ENCODE measurements at regions not wholly inside any gene's neighbourhood (a gene's known extent, or its start where the extent isn't known, plus 50 kb on each side); places are given as distances from the start of the nearest gene placed in this dataset.

DNA sequence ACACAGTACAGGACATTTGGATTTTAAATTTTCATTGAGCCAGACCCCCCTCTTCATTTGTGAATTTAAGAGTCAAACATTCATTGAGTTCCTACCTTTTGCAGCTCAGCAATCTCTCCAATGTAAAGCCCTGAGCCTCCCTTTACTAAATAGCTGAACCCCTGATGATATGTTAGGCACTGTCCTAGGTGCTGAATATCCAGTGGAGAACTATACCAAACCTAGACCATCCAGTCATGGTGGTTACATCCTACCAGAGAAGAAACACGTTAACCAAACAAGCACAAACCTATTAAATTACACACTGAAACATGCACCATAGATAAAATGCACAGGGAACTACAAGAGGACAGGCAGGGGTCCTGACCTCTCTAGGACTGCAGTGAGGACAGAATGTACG is 1585.3 kb upstream of the TMEM132C start:
- no peak overlapping the region for H3K4me3 Mint-ChIP-seq (ENCODE audit: low read depth, unreplicated experiment)
- no peaks in the 10 kb centered on the region for H3K27me3 Mint-ChIP-seq (ENCODE audit: unreplicated experiment)
- CTCF ChIA-PET = no interaction called here
- intact Hi-C loops (cut with micrococcal nuclease; ENCODE audit: unreplicated experiment) = no loop called here
- no TSS peak for BruUV-seq (replicated peaks)
- H3K4me1 Mint-ChIP-seq (ENCODE audit: low read depth, unreplicated experiment) = peaks cover under 1% of the 10 kb centered on the region
- no peak for TF ChIP-seq CTCF (IDR thresholded peaks at IDR 0.05; ENCODE audit: unreplicated experiment)
- DNase-seq = no peak
- H3K9me3 Mint-ChIP-seq (ENCODE audit: low read depth, unreplicated experiment) = peaks cover 13% of the 10 kb centered on the region
- H3K36me3 Mint-ChIP-seq (ENCODE audit: insufficient read depth, unreplicated experiment) = no peaks in the 10 kb centered on the region
- no peak overlapping the region for H3K27ac Mint-ChIP-seq (ENCODE audit: unreplicated experiment)

- Mint-ChIP-seq H3K36me3 (ENCODE audit: insufficient read depth, unreplicated experiment) (no peaks in the 10 kb centered on the region), H3K4me3 (ENCODE audit: low read depth, unreplicated experiment) (no peak overlapping the region), H3K27ac (ENCODE audit: unreplicated experiment) (no peak overlapping the region), H3K27me3 (ENCODE audit: unreplicated experiment) (no peaks in the 10 kb centered on the region), H3K9me3 (ENCODE audit: low read depth, unreplicated experiment) (peaks cover 16% of the 10 kb centered on the region), H3K4me1 (ENCODE audit: low read depth, unreplicated experiment) (no peaks in the 10 kb centered on the region)
- no peak for DNase-seq
- no peak for TF ChIP-seq CTCF (IDR thresholded peaks at IDR 0.05; ENCODE audit: unreplicated experiment)
- CTCF ChIA-PET = no interaction called here
- intact Hi-C loops (cut with micrococcal nuclease; ENCODE audit: unreplicated experiment) = no loop called here
- no TSS peak for BruUV-seq (replicated peaks)
These were observed 1582.3 kb upstream of the TMEM132C start for GRCh38 chr12:126684703-126685102.

GRCh38 chr12:126685636-126686035 is 1581.3 kb upstream of the TMEM132C start:
- H3K4me3 Mint-ChIP-seq (ENCODE audit: low read depth, unreplicated experiment) = no peak overlapping the region

GRCh38 chr12:126688556-126688955 is 1578.4 kb upstream of the TMEM132C start:
- H3K9me3 Mint-ChIP-seq (ENCODE audit: low read depth, unreplicated experiment) = peaks cover 11% of the 10 kb centered on the region
- no peak for DNase-seq
- H3K4me1 Mint-ChIP-seq (ENCODE audit: low read depth, unreplicated experiment) = no peaks in the 10 kb centered on the region
- H3K27ac Mint-ChIP-seq (ENCODE audit: unreplicated experiment) = no peak overlapping the region
- no TSS peak for BruUV-seq (replicated peaks)
- H3K4me3 Mint-ChIP-seq (ENCODE audit: low read depth, unreplicated experiment) = no peak overlapping the region
- CTCF ChIA-PET = no interaction called here
- H3K27me3 Mint-ChIP-seq (ENCODE audit: unreplicated experiment) = no peaks in the 10 kb centered on the region
- intact Hi-C loops (cut with micrococcal nuclease; ENCODE audit: unreplicated experiment) = no loop called here
- H3K36me3 Mint-ChIP-seq (ENCODE audit: insufficient read depth, unreplicated experiment) = no peaks in the 10 kb centered on the region
- no peak for TF ChIP-seq CTCF (IDR thresholded peaks at IDR 0.05; ENCODE audit: unreplicated experiment)

More at GRCh38 chr12:126685636-126686035, 1581.3 kb upstream of the TMEM132C start:
- H3K36me3 Mint-ChIP-seq (ENCODE audit: insufficient read depth, unreplicated experiment) = no peaks in the 10 kb centered on the region
- no peaks in the 10 kb centered on the region for H3K27me3 Mint-ChIP-seq (ENCODE audit: unreplicated experiment)
- H3K9me3 Mint-ChIP-seq (ENCODE audit: low read depth, unreplicated experiment) = peaks cover 16% of the 10 kb centered on the region
- TF ChIP-seq CTCF (IDR thresholded peaks at IDR 0.05; ENCODE audit: unreplicated experiment) = no peak
- intact Hi-C loops (cut with micrococcal nuclease; ENCODE audit: unreplicated experiment) = no loop called here
- no peak overlapping the region for H3K27ac Mint-ChIP-seq (ENCODE audit: unreplicated experiment)
- CTCF ChIA-PET = no interaction called here
- H3K4me1 Mint-ChIP-seq (ENCODE audit: low read depth, unreplicated experiment) = no peaks in the 10 kb centered on the region
- no peak for DNase-seq
- BruUV-seq (replicated peaks) = no TSS peak
